NT2/D1 (cell line): ENCODE measurements at regions not wholly inside any gene's neighbourhood (a gene's known extent, or its start where the extent isn't known, plus 50 kb on each side); places are given as distances from the start of the nearest gene placed in this dataset.

ENCODE experiments used
- SUZ12 ChIP-seq: IDR thresholded peaks from 2 replicates; pipeline ENCODE4 v1.6.1; 2011; ENCODE audit not compliant: insufficient read length, insufficient read depth; ENCODE audit errors: extremely low read depth
- YY1 ChIP-seq: IDR thresholded peaks from 2 replicates; pipeline ENCODE4 v1.6.1; 2011; ENCODE audit not compliant: insufficient read length, insufficient read depth
- ZNF274 ChIP-seq: IDR thresholded peaks from 2 replicates; pipeline ENCODE4 v1.6.1; 2011; ENCODE audit warnings: mild to moderate bottlenecking, low read depth, low read length

DNA sequence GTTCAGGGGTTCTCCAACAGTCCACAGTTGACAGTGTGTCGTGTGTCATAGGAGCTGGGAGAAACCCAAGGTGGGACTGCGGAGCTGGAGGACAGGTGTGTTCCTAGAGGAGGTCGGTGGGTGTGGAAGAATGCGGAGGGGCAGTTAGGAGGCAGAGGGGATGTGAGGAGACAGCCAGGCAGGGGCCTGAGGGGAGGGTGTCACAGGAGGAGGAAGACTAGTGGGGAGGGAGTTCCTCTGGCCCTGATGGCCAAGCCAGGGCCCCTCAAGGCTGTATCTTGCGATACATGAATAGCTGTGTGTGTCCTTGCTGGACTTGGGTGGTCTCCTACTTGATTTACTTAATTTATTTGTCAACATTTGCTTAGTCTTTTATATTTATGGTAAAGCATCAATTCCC lies 519.6 kb upstream of the HS6ST1 start:
- TF ChIP-seq SUZ12 (no peak), ZNF274 (no peak), YY1 (no peak)
